ENCODE measurements at regions not wholly inside any gene's neighbourhood (a gene's known extent, or its start where the extent isn't known, plus 50 kb on each side); places are given as distances from the start of the nearest gene placed in this dataset.

DNA sequence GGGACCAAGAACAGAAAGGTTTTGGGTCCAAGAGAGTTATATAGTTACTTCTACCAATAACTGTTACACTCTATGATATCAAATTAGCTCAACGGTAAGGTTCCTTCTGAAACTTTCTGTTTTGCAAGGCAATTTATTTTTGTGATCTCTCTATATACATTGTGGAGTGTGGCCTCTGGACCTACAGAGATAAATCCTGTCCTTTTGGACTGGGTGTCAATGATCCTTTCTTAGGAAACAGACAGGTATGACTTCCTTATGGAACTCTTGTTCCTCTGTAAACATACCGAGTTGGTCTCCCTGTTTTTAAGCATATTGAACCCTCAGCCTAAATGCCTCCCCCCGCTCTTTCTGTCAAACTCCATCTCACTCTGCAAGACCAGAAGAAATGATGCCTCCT, 1117.8 kb downstream of the BCL11A start:
- Histone ChIP-seq H3K4me1 (ENCODE audit: insufficient read depth, low read length) (no peaks in the 10 kb centered on the region), H3K9me3 (ENCODE audit: low read depth, low read length) (no peaks in the 10 kb centered on the region), H3K4me2 (ENCODE audit: insufficient read depth, low read length) (no peak overlapping the region), H3K27ac (ENCODE audit: low read depth, low read length) (no peak overlapping the region), H3K4me3 (ENCODE audit: insufficient read depth, low read length) (no peak overlapping the region), H3K27me3 (ENCODE audit: insufficient read depth, low read length) (no peaks in the 10 kb centered on the region), H3K36me3 (ENCODE audit: insufficient read depth, low read length) (no peaks in the 10 kb centered on the region), H2AFZ (ENCODE audit: low read length) (no peak overlapping the region), H3K79me2 (ENCODE audit: insufficient read depth, low read length) (no peaks in the 10 kb centered on the region), H4K20me1 (ENCODE audit: insufficient read depth, low read length) (no peaks in the 10 kb centered on the region)
- no peak for DNase-seq (ENCODE audit: insufficient read length, low spot score, missing footprints)
- TF ChIP-seq, protein P1, sequence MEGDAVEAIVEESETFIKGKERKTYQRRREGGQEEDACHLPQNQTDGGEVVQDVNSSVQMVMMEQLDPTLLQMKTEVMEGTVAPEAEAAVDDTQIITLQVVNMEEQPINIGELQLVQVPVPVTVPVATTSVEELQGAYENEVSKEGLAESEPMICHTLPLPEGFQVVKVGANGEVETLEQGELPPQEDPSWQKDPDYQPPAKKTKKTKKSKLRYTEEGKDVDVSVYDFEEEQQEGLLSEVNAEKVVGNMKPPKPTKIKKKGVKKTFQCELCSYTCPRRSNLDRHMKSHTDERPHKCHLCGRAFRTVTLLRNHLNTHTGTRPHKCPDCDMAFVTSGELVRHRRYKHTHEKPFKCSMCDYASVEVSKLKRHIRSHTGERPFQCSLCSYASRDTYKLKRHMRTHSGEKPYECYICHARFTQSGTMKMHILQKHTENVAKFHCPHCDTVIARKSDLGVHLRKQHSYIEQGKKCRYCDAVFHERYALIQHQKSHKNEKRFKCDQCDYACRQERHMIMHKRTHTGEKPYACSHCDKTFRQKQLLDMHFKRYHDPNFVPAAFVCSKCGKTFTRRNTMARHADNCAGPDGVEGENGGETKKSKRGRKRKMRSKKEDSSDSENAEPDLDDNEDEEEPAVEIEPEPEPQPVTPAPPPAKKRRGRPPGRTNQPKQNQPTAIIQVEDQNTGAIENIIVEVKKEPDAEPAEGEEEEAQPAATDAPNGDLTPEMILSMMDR (IDR thresholded peaks at IDR 0.05; ENCODE audit: extremely low read depth, low read depth, low read length): no peak

DNA sequence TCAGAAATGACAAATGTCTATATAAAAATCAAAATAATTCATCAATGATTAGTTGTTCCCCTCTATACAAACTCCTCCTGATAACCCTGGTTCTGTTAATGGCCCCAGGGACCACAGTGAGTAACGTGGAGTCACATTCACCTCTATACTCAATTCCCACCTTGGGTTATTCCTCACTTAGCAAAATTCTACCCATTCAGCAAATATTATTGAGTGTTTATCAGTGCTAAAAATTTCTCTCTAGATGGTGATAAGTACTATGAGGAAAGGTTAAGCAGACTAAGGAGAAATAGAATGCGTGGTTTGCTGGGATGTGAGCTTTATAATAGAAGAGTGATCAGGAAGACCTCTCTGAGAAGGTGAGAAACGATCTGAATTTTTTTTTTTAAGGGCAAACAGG, 1124.5 kb downstream of the BCL11A start:
- DNase-seq (ENCODE audit: insufficient read length, low spot score, missing footprints): no peak
- no peaks in the 10 kb centered on the region for H3K36me3 ChIP-seq (ENCODE audit: insufficient read depth, low read length)
- H3K4me2 ChIP-seq (ENCODE audit: insufficient read depth, low read length): no peak overlapping the region
- H3K4me1 ChIP-seq (ENCODE audit: insufficient read depth, low read length): no peaks in the 10 kb centered on the region
- TF ChIP-seq, protein P1 (IDR thresholded peaks at IDR 0.05; ENCODE audit: extremely low read depth, low read depth, low read length): no peak
- no peaks in the 10 kb centered on the region for H4K20me1 ChIP-seq (ENCODE audit: insufficient read depth, low read length)
- no peaks in the 10 kb centered on the region for H3K79me2 ChIP-seq (ENCODE audit: insufficient read depth, low read length)
- H3K27ac ChIP-seq (ENCODE audit: low read depth, low read length): no peak overlapping the region
- H2AFZ ChIP-seq (ENCODE audit: low read length): no peak overlapping the region
- no peaks in the 10 kb centered on the region for H3K27me3 ChIP-seq (ENCODE audit: insufficient read depth, low read length)
- H3K4me3 ChIP-seq (ENCODE audit: insufficient read depth, low read length): no peak overlapping the region
- no peaks in the 10 kb centered on the region for H3K9me3 ChIP-seq (ENCODE audit: low read depth, low read length)

DNA sequence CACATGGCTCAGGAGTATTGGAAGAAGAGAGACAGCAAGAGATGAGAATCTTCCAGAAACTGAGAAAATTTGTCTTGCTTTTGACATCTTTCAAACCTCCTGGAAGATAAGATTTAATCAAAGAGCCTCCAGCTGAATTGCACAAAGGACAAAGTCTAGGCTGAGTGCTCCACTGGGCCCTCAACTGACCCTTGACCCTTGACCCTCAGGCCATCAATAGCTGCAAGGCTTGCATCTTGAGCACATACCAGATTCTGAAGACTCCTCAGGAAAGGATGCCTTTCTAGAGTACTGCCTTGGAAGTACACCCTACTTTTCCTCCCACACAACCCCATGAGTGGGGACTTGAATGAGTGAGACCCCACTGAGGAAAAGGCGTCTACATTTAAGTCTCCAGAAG, 1125.5 kb downstream of the BCL11A start:
- no peak overlapping the region for H3K4me3 ChIP-seq (ENCODE audit: insufficient read depth, low read length)
- H3K4me1 ChIP-seq (ENCODE audit: insufficient read depth, low read length): no peaks in the 10 kb centered on the region
- no peaks in the 10 kb centered on the region for H3K9me3 ChIP-seq (ENCODE audit: low read depth, low read length)
- H2AFZ ChIP-seq (ENCODE audit: low read length): no peak overlapping the region
- no peaks in the 10 kb centered on the region for H3K79me2 ChIP-seq (ENCODE audit: insufficient read depth, low read length)
- TF ChIP-seq, protein P1 (IDR thresholded peaks at IDR 0.05; ENCODE audit: extremely low read depth, low read depth, low read length): no peak
- H3K36me3 ChIP-seq (ENCODE audit: insufficient read depth, low read length): no peaks in the 10 kb centered on the region
- no peak overlapping the region for H3K4me2 ChIP-seq (ENCODE audit: insufficient read depth, low read length)
- H4K20me1 ChIP-seq (ENCODE audit: insufficient read depth, low read length): no peaks in the 10 kb centered on the region
- no peak overlapping the region for H3K27ac ChIP-seq (ENCODE audit: low read depth, low read length)
- no peak for DNase-seq (ENCODE audit: insufficient read length, low spot score, missing footprints)
- no peaks in the 10 kb centered on the region for H3K27me3 ChIP-seq (ENCODE audit: insufficient read depth, low read length)

DNA sequence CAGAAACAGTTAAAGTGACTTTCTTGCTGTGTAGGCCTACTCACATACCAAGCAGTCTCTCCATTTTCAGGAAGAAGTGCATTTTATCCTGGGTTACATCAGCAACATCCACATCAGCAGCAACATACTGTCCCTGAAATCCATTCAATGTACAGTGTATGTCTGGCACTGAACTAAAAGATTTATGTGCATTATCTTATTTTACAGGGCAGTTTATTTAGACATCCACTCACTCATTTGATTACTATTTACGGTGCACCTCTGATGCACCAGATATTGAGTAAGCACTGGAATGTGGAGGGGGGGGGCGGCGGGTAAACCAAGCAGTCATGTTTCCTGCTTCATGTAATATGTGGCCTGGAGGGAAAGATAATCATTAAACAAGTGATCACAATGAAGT, 1128.2 kb downstream of the BCL11A start:
- TF ChIP-seq, protein P1 (IDR thresholded peaks at IDR 0.05; ENCODE audit: extremely low read depth, low read depth, low read length): no peak
- H3K4me3 ChIP-seq (ENCODE audit: insufficient read depth, low read length): no peak overlapping the region

More for the DNA sequence above, 1128.2 kb downstream of the BCL11A start:
- Histone ChIP-seq H4K20me1 (ENCODE audit: insufficient read depth, low read length) (no peaks in the 10 kb centered on the region), H3K36me3 (ENCODE audit: insufficient read depth, low read length) (no peaks in the 10 kb centered on the region), H3K27me3 (ENCODE audit: insufficient read depth, low read length) (no peaks in the 10 kb centered on the region), H3K4me1 (ENCODE audit: insufficient read depth, low read length) (no peaks in the 10 kb centered on the region), H3K79me2 (ENCODE audit: insufficient read depth, low read length) (no peaks in the 10 kb centered on the region), H2AFZ (ENCODE audit: low read length) (no peak overlapping the region), H3K27ac (ENCODE audit: low read depth, low read length) (no peak overlapping the region), H3K9me3 (ENCODE audit: low read depth, low read length) (no peaks in the 10 kb centered on the region), H3K4me2 (ENCODE audit: insufficient read depth, low read length) (no peak overlapping the region)
- no peak for DNase-seq (ENCODE audit: insufficient read length, low spot score, missing footprints)

All from osteoblast (primary cell).